Spinal cord (tissue), 9 donors: ENCODE measurements at regions not wholly inside any gene's neighbourhood (a gene's known extent, or its start where the extent isn't known, plus 50 kb on each side); places are given as distances from the start of the nearest gene placed in this dataset.

Experiments
- DNase-seq, 6 donors: peaks; one replicate each; pipeline versions ENCODE4 v3.0.0 to v3.0.0-alpha.2; 2013 to 2015; ENCODE audit warnings: low spot score in 6 of 6, low read depth in 4 of 6
- H3K27ac ChIP-seq: one replicate; pipeline ENCODE4 v1.5.1; 2013; ENCODE audit warnings: low read depth, low read length, control low read depth
- H3K27me3 ChIP-seq: one replicate; pipeline ENCODE4 v1.6.1; 2013; ENCODE audit warnings: low read length; ENCODE audit not compliant: control insufficient read depth, insufficient read depth
- H3K36me3 ChIP-seq: one replicate; pipeline ENCODE4 v1.6.1; 2013; ENCODE audit warnings: low read length; ENCODE audit not compliant: control insufficient read depth, insufficient read depth
- H3K4me1 ChIP-seq: one replicate; pipeline ENCODE4 v1.6.1; 2013; ENCODE audit warnings: low read length; ENCODE audit not compliant: control insufficient read depth, insufficient read depth
- H3K4me3 ChIP-seq: one replicate; pipeline ENCODE4 v1.5.1; 2013; ENCODE audit warnings: low read depth, low read length, control low read depth
- H3K9me3 ChIP-seq: one replicate; pipeline ENCODE4 v1.6.1; 2013; ENCODE audit warnings: low read length; ENCODE audit not compliant: control insufficient read depth, insufficient read depth
- WGBS: methylation state at CpG from one replicate; pipeline ENCODE4 v1.1.5; 2013; ENCODE audit warnings: missing lambda C conversion rate; ENCODE audit not compliant: insufficient coverage; 5-methylcytosine and 5-hydroxymethylcytosine counted together
- donor health status: healthy.

DNA sequence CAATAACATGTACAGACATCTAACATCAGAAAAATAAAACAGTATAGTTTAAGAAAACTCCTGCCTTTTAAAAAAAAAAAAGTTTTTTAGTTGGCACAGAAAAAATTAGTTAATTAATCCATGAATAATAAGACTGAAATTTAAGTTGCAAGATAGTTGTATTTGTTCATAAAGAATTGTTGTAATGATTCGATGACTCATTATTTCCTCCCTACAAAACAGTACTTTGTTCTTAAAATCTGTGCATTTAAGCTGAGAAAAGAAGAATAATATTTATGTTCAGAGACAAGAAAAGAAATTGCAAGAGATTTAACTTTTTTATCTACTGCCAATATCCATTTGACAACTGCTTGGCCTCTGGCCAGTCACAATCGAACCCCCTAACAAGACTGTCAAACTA is 894.7 kb downstream of the ADGRL2 start:
- Histone ChIP-seq H3K27ac (no peak overlapping the region), H3K27me3 (no peaks in the 10 kb centered on the region), H3K4me1 (no peaks in the 10 kb centered on the region), H3K36me3 (no peaks in the 10 kb centered on the region), H3K4me3 (no peak overlapping the region), H3K9me3 (no peaks in the 10 kb centered on the region)
- WGBS: no CpG with 5 or more reads among the region's 2 CpGs
- DNase-seq: no peak

DNA sequence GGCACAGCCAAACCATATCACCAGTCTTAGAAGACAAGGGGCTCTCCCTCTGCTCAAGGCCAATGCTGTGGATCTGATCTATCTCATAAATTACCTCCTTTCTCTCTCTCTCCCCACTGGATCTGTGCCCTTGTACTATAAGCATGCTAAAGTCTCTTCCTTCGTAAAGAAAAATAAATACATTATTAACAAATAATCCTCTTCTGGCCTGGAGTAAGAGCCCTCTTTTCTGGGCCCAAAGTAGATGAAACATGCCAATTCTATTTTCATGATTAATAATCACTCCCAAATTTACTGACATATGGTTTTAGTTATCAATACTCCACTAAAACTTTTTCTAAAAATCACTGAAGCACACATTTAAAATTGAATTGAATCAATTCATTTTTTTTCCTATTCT is 889.7 kb downstream of the ADGRL2 start:
- Histone ChIP-seq H3K9me3 (no peaks in the 10 kb centered on the region), H3K4me3 (no peak overlapping the region), H3K4me1 (no peaks in the 10 kb centered on the region), H3K36me3 (no peaks in the 10 kb centered on the region), H3K27me3 (no peaks in the 10 kb centered on the region), H3K27ac (no peak overlapping the region)
- no peak for DNase-seq
- WGBS: no CpG with 5 or more reads among the region's 1 CpG

DNA sequence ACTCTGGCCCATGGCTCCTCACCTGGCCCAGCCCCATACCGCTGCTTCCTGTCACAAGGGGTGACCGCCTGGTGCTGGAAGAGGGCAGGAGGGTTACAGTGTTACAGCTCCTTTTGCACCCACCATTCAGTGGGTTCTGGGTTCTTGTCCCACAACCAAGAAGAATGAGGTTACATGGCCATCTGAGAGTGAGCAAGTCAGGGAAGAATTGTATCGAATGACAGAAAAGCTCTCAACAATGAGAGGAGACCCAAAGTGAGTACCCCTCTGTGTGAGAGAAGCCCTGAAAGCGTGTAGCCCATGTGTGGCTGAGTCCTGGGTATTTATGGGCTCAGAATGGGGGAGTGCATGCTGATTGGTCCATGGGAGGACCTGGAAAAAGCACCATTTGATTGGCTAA is 888.5 kb downstream of the ADGRL2 start:
- Histone ChIP-seq H3K27ac (no peak overlapping the region), H3K4me1 (no peaks in the 10 kb centered on the region), H3K27me3 (no peaks in the 10 kb centered on the region), H3K4me3 (no peak overlapping the region), H3K36me3 (no peaks in the 10 kb centered on the region), H3K9me3 (no peaks in the 10 kb centered on the region)
- no peak for DNase-seq
- 92% methylated on average over 2 of the region's 4 CpGs for WGBS

DNA sequence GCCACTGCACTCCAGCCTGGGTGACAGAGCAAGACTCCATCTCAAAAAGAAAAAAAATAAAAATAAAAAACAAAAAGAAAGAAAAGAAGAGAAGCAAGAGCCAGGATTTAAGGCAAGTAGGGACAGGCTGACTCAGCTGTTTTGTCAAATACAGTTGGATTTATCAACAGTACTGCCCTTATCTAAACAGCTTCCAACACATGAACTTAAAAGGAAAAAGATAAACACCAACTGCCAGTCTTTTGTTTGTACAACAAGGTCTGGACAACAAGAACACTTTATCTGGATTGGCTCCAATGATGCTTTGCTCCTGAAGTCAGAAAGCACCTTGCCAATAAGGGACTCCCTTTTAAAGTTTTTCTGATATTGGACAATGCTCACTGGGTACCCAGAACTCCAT is 886.0 kb downstream of the ADGRL2 start:
- Histone ChIP-seq H3K4me1 (no peaks in the 10 kb centered on the region), H3K36me3 (no peaks in the 10 kb centered on the region), H3K27ac (no peak overlapping the region), H3K9me3 (no peaks in the 10 kb centered on the region), H3K4me3 (no peak overlapping the region), H3K27me3 (no peaks in the 10 kb centered on the region)
- DNase-seq: no peak

DNA sequence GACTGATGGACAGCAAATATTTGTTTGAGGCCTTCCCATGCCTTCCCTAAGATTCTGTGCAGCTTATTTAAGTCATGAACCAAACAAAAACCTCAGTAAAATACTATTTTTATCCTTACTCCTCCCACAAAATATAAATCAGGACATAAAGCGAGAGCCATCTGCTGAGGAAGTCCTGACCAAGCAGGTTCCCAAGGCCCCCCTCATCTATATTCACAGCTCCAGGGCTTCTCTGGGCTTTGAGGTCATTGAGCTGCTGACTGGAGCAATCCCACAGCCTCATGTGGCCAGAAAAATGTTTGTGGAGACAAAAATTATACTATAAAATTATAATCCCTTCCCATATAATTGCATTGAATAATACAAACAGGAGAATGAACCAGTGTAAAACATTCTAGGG is 846.2 kb downstream of the ADGRL2 start:
- Histone ChIP-seq H3K27me3 (no peaks in the 10 kb centered on the region), H3K36me3 (no peaks in the 10 kb centered on the region), H3K4me3 (no peak overlapping the region), H3K4me1 (no peaks in the 10 kb centered on the region), H3K9me3 (no peaks in the 10 kb centered on the region), H3K27ac (no peak overlapping the region)
- DNase-seq: no peak
- WGBS: no CpG with 5 or more reads among the region's 1 CpG

DNA sequence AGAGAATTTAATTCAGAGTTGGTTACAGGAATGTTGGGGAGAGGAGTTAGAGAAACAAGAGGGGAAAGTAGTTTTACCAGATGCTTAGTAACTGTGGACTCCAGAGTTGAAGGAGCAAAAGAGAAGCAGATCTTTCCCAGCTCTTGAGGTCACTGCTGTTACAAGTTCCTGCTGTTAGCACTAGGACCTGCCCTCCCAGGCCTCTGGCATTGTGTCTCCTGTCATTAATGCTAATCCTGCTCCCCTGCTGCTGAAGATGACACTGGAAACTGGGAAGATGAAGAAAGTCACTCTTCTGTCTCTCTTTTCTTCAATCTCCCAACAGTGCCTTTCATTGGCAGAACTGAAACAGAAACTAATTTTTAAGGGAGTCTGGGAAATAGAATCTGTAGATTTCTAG is 845.6 kb downstream of the ADGRL2 start:
- H3K27me3 ChIP-seq: no peaks in the 10 kb centered on the region
- no peaks in the 10 kb centered on the region for H3K4me1 ChIP-seq
- H3K27ac ChIP-seq: no peak overlapping the region
- no peaks in the 10 kb centered on the region for H3K9me3 ChIP-seq
- no peak overlapping the region for H3K4me3 ChIP-seq
- no peaks in the 10 kb centered on the region for H3K36me3 ChIP-seq
- peak in 1 of 6 donors; percentile 2 for DNase-seq

DNA sequence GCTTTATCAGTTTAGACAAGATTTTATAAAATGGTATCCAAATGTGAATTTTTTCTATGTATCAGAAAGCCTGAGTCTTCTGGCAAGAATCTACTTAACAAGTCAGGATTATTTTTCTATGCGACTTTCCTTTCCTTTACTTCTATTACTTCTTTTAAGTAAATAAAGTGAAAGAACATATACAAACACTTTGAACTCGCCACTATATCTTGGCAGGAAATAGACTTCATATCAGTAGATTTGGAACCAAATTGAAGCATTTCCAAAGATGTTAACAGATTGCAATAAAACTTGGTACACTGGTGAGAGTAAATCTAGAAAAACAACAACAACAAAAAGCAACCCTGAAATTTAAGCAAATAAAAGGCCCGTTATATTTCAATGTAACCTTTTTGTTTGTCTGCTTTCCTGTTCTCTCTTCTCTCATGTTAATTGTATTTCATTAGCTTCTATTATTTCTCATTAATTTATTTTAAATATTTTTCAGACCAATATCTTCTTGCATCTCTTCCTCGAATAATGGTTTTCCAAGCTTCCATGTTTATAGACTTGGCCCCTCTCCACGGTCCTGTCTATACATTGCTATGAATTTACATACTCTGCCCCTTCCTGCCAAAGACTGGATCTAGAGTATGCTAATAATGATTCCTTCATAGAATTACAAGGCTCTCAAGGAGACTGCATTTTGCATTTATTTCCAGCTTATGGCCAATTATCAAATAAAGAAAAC is 843.6 kb downstream of the ADGRL2 start:
- whole genome bisulfite sequencing: 50% methylated on average over 1 of the region's 5 CpGs
- Histone ChIP-seq H3K4me3 (no peak overlapping the region), H3K27ac (no peak overlapping the region), H3K9me3 (no peaks in the 10 kb centered on the region), H3K36me3 (no peaks in the 10 kb centered on the region), H3K4me1 (no peaks in the 10 kb centered on the region), H3K27me3 (no peaks in the 10 kb centered on the region)
- DNase-seq: peak in 1 of 6 donors; percentile 2

DNA sequence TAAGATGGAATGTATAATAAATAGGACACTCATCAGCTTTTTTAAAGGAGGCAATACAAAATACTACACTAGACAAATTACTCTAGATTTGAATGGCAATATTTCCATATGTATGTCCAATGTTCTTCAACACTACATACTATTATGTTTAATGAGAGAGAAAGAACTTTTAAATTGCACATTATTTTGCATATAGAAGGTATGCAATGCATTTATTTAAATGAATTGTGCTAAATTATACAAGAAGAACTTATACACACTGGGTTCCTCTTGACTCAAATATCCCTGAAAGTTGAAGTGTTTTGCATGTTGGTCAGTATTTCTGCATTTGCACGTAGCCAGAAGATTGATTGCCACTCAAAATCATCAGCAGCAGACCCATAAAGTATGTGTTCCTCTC is 839.6 kb downstream of the ADGRL2 start:
- Histone ChIP-seq H3K27ac (no peak overlapping the region), H3K9me3 (no peaks in the 10 kb centered on the region), H3K36me3 (no peaks in the 10 kb centered on the region), H3K4me1 (no peaks in the 10 kb centered on the region), H3K4me3 (no peak overlapping the region), H3K27me3 (no peaks in the 10 kb centered on the region)
- no peak for DNase-seq
- no CpG with 5 or more reads among the region's 1 CpG for WGBS

DNA sequence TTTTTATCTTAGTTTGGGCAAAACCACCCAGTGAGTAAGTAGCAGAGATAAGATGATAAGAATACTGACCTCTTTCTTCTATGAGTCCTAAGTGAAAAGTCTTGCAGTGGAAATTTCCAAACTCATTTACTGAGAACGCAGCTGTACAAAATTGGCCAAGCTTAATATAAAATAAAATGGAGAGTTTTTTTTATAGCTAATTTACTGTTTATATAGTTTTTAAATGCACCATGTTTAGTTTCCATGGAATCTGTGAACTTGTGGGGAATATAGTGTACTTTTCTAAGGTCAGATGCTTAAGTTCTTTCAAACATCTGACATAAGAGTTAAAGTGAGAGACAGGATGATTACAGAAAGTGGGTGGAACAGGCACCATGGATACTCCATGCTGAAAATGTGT is 833.5 kb downstream of the ADGRL2 start:
- DNase-seq: no peak
- whole genome bisulfite sequencing: no CpG with 5 or more reads among the region's 1 CpG
- Histone ChIP-seq H3K27me3 (no peaks in the 10 kb centered on the region), H3K36me3 (no peaks in the 10 kb centered on the region), H3K27ac (no peak overlapping the region), H3K4me3 (no peak overlapping the region), H3K4me1 (no peaks in the 10 kb centered on the region), H3K9me3 (no peaks in the 10 kb centered on the region)

DNA sequence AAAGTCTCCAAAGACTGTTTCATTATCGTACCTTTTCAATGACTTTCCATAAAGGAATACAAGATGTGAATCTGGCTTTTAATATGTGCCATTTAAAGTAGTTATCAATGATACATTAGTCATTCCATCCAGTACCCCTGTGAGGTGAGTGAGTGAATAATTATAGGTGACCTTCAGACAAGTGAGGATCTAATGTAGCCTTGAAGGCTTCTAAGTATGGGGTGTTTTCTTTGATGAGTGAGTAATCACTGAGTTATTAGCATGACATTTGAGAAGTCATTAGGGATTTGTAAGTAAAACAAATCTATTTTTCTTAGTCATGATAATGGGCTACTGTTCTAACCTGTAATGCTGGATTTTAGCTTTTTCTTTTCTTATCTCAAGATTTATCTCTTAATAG is 831.4 kb downstream of the ADGRL2 start:
- WGBS: no CpG with 5 or more reads among the region's 1 CpG
- Histone ChIP-seq H3K4me1 (no peaks in the 10 kb centered on the region), H3K27ac (no peak overlapping the region), H3K9me3 (no peaks in the 10 kb centered on the region), H3K27me3 (no peaks in the 10 kb centered on the region), H3K36me3 (no peaks in the 10 kb centered on the region), H3K4me3 (no peak overlapping the region)
- no peak for DNase-seq
